HG03442 (cell line): ENCODE measurements at regions not wholly inside any gene's neighbourhood (a gene's known extent, or its start where the extent isn't known, plus 50 kb on each side); places are given as distances from the start of the nearest gene placed in this dataset.

Experiments
- ATAC-seq: cut with Tn5 transposase; IDR thresholded peaks from one replicate; pipeline ENCODE4 v1.9.1; 2021; ENCODE audit warnings: mild to moderate bottlenecking, moderate library complexity; ENCODE audit not compliant: unreplicated experiment

GRCh38 chr5:82854956-82855355 lies 222.2 kb downstream of the TMEM167A start:
- no peak for ATAC-seq

DNA sequence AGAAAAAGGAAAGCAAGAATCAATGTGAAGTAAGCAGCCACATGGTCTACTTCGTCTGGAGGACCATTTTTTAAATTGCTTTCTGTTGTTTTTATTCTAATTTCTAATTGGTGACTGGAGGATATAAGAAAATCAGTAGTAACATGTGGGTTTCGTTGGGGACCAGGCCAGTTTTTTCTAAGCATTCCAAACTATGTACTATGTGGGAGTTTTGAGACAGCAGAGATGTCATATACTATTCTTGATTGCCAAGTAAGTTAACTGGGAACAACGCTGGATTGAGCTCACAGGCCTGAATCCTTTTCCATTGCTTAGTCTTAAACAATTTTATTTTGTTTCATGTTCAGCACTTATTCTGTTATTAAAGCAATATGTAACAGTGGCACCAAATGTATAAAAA lies 225.7 kb downstream of the TMEM167A start:
- ATAC-seq: no peak

DNA sequence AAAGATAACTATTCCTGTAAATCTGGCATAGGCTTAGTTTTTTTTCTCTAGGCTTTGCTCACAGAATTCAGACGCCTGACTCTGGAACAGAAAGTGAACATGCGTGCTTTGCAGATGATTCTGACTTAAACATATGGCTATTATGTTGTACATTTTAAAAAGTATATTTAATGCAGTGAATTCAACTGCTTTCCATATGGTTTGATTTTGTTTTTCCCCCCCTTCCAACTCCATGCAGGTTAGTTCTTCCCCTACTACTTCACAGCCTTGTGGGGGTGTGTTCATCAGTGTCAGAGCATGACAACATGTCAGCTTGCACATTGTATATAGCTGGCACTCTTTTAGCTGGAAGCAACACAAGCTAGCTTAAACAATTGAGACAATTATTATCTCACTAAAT lies 226.8 kb downstream of the TMEM167A start:
- no peak for ATAC-seq

GRCh38 chr5:82849885-82850284 lies 227.3 kb downstream of the TMEM167A start:
- no peak for ATAC-seq

- ATAC-seq: no peak
Measured at GRCh38 chr5:82847562-82847961, 229.6 kb downstream of the TMEM167A start.

- no peak for ATAC-seq
Measured at GRCh38 chr5:82839881-82840280, 237.3 kb downstream of the TMEM167A start.

DNA sequence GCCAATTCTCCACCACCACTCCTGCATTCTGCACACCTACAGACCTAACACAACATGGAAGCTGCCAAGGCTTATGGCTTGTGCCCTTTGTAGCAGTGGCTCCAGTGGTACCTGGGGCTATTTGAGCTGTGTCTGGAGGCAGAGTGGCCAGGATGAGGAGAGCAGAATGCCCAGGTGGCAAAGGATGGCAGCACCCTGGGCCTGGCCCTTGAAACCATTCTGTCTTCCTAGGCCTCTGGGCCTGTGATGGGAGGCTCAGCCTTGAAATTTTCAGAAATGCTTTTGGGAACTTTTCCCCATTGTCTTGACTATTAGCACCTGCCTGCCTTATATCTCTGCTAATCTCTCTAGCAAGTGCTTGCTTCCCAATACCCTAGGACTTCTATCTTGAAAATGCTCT lies 241.7 kb downstream of the TMEM167A start:
- no peak for ATAC-seq

DNA sequence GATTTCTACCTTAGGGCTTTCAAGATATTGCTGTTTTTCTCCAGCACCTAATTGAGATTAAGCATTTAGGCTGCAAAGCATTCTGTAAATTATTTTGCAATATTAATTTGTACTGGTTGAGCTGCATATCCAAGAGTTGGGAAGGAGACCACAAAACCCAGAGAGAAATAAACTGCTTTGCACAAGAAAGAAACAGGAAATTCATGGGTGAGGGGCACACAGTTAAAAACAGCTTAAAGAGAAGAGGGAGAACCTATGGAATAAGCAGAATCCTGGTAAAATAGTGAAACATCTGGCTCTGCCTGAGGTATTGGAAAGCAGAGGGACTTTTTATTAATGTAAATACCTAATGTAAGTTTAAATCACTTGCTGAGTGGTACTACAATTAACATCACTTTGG lies 243.0 kb downstream of the TMEM167A start:
- no peak for ATAC-seq

DNA sequence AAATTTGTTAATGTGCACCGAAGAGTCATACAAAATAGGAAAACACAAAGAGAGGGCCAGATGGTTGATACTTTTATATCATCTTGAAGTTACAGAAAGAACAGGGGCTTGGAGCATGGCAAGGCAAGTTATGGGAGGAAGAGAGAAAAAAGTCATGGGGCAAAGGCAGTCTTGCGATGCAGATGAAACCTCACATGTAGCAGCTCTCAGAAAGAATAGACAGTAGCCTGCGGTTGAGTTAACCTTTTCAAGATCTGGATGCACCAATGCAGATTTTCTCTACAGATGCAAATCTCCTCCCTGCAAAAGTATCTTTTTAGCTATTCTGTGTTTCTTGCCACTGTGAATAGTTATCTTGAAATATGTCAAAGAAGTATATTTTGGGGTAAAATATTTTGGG lies 243.9 kb downstream of the TMEM167A start:
- ATAC-seq: no peak

DNA sequence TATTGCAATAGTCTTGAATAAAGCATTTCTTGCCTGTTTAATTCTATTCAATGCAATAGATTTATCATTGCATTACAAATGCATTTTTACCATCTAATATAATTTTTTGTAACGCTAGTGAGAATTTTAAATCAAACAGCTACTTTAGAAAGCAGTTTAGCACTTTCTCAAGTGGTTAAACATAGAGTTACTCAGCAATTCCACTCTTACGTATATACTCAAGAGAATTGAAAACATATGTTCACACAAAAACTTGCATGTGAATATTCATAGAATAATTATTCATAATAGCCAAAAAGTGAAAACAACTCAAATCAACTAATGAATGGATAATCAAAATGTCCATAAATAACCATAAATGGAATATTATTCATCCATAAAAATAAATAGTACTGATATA lies 244.7 kb downstream of the TMEM167A start:
- ATAC-seq: no peak

DNA sequence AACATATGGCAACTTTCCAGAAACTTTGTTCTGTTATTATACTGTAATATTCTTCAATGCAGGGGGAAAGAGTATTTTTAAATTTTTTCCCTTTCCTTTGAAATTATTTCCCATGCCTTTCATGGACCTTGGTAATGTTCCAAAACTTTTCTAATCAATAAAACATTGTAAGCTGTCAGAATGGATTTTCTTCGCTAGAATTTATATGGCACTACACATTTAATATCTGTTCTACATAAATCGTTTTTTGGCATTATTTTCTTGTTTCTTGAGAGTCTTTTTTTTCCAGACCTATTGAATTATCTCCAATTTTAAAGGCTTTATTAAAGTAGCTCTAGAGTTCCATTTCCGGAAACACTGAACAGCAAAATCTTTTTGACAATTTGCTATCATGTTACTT lies 249.0 kb downstream of the TMEM167A start:
- no peak for ATAC-seq

GRCh38 chr5:82827651-82828050 lies 249.5 kb downstream of the TMEM167A start:
- no peak for ATAC-seq

DNA sequence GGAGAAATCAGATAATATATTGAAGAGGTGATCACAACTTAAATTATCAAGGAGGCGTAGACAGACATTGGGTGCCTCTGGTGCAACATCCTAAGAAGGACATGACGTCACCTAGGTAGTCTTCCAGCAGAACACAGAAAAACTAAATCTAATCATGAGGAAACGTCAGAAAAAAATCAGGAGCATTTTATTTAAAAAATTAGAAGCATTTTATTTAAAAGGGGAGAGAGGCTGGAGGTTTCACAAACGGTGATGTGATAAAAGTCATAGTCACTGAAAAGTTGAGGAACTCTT lies 254.6 kb downstream of the TMEM167A start:
- no peak for ATAC-seq

- no peak for ATAC-seq
Measured at GRCh38 chr5:82821846-82822633, 255.2 kb downstream of the TMEM167A start.

DNA sequence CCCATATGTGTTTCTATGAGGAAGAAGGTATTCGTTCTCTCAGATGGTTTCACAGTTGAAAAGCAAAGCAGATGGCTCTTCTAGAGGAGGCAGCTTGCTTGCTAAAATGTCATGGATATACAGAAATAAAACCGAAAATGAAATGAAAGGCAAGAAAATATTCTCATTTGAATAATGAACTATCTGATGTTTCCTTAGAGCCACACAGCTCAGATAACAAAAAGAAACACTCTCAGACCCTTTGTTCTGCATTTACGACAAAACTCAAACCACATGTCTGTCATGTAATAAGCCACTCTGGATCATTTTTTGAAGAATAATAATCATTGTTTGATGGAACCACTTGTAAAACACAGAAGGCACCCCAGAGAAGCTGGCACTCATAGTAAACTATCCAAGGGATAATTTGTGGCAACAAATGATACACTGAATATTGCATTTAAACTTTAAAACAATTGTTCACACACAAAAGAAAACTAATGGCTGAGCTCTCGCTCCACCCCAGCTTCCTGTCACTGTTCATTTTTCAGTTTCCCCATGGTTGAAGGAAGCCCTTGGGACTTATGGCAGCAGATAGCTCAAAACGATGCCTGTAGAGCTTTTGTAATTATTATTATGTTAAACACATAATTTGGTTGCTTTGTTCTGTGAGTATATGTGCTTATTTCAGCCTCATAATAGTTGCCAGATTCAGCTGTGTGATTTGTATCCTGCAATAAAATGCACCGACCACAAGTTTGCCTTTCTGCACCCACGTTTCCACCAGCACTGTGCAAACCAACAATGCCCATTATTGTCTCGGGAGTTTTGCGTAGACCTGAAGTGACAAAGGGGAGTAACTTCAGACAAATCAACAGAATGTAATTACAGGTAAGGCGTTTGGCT lies 256.0 kb downstream of the TMEM167A start:
- ATAC-seq: peak; percentile 81

GRCh38 chr5:82820188-82820587 lies 257.0 kb downstream of the TMEM167A start:
- no peak for ATAC-seq

DNA sequence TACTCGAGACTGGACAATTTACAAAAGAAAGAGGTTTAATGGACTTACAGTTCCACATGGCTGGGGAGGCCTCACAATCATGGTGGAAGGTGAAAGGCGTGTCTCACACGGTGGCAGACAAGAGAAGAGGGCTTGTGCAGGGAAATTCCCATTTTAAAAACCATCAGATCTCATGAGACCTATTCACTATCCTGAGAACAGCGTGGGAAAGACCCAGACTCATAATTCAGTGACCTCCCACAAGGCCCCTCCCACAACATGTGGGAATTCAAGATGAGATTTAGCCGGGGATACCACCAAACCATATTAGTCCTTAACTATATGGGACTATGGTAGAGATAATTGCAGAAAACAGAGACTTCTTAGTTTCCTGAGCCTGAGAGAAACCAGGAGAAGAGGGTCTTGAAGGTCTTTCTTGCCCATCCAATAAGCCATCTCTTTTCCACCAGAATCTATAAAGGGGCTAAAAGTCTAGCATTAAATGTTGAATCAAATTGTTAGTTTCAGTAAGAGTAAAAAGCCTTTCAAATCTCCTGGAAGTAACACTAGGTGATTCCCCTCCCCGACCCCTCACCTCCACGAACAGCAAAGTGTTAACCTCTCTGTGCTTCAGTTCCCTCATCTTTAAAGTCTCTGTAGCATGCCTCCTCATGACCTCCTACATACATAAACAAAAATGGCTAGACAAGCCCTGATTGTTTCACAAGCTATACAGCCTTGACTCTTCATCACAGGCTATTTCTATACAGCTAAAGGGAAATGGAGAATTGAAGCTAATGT lies 259.1 kb downstream of the TMEM167A start:
- peak; percentile 32 for ATAC-seq

DNA sequence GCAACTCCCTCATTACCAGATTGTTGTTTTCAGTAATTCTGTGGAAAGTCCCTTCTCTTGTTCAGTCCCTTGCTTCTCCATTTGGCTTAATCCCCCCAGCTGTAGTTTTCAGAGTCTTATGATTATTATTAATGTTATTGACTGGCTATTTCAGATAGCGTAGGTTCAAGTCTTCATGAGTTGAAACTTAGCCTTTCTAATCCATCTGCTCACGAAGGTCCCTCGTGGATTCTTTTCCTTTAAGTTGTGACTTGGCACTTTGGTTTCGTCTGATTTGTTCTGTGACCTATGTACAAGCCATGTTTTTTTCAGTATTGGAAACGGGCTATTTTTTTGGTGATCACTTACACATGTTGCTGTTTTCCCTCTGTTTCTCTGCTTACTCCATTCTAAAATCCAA lies 260.3 kb downstream of the TMEM167A start:
- ATAC-seq: no peak

GRCh38 chr5:82815871-82816270 lies 261.3 kb downstream of the TMEM167A start:
- no peak for ATAC-seq

DNA sequence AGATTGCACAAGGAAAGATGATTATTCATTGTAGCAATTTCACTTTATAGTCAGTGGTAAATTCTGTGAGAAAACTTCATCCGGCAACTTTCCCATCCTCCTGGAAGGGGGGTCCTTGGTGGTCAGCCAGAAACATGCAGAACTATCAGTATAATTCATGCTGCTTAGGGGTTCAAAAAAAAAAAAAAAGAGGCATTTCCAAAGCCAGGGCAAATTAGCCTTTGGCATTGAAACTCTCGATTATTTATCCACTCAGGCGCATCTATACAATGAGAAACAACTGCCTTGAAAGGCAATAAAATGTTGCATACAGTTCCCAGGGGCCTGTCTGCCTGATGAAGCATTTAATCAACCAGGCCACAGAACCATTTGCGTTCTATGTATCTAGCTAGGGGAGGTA lies 263.3 kb downstream of the TMEM167A start:
- no peak for ATAC-seq

DNA sequence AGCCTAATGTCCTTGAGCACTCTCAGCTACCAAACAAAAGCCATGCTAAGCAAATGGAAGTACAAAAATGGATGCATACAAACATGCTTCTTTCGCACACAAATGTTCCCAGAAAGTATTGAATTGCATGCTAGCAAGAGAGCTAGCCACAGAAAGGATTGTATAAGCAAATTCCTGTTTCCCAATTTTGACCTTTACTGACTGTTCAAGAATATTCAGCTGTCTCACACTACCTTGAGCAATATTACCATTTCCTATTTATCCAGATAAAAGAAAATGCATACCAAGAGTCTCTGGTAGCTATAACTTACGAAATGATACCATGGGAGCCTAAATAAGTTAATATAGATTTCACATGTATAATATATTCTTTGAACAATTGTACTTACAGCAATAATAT lies 264.6 kb downstream of the TMEM167A start:
- ATAC-seq: no peak

GRCh38 chr5:82811490-82811889 lies 265.7 kb downstream of the TMEM167A start:
- no peak for ATAC-seq
